GM12878 (cell line): ENCODE measurements at regions not wholly inside any gene's neighbourhood (a gene's known extent, or its start where the extent isn't known, plus 50 kb on each side); places are given as distances from the start of the nearest gene placed in this dataset.

ENCODE experiments used
- ATAC-seq: fragments of 200-7000 bp; cut with Tn5 transposase; 3 replicates; pipeline ENCODE4 v1.9.1; 2020; ENCODE audit warnings: mild to moderate bottlenecking, moderate library complexity
- BruUV-seq: library from RNA; stranded (reverse); fragments of 400-500 nt; replicated peaks from 2 replicates; lab custom pipeline; 2021; lab: Mats Ljungman, UMichigan
- CTCF ChIA-PET: fragments of 300-600 bp; sonication (Branson Sonifier 250); formaldehyde crosslinking; extraction: SDS; loops from one replicate; lab custom pipeline; 2021; ENCODE audit warnings: inconsistent platforms; lab: Yijun Ruan, JAX
- POLR2A ChIA-PET: fragments of 350-600 bp; formaldehyde crosslinking; extraction: SDS; loops from one replicate; lab custom pipeline; 2021; ENCODE audit warnings: inconsistent platforms; lab: Charles Lee
- RAD21 ChIA-PET: fragments of 300-600 bp; sonication (Branson Sonifier 250); formaldehyde crosslinking; loops from one replicate; lab custom pipeline; 2023; ENCODE audit warnings: antibody characterized with exemption; ENCODE audit not compliant: unreplicated experiment; lab: Charles Lee
- SMC1A ChIA-PET: fragments of 300-600 bp; sonication (Branson Sonifier 250); formaldehyde crosslinking; loops from one replicate; lab custom pipeline; 2023; ENCODE audit not compliant: unreplicated experiment, uncharacterized antibody; lab: Charles Lee
- DNase-seq: peaks from one replicate; pipeline ENCODE4 v3.0.0-alpha.2; 2011; ENCODE audit warnings: low read depth, low spot score
- FAIRE-seq: peaks from 3 replicates; lab custom pipeline; 2011; peaks lifted over from hg19 to GRCh38; lab: Jason Lieb, UNC
- H2AFZ ChIP-seq: 2 replicates; pipeline ENCODE4 v1.6.0; 2011; ENCODE audit warnings: low read depth, low read length, control low read depth; ENCODE audit not compliant: control insufficient read depth
- H3K27ac ChIP-seq: 2 replicates; pipeline ENCODE4 v1.5.1; 2011; ENCODE audit warnings: control low read depth; ENCODE audit not compliant: control insufficient read depth, insufficient read depth
- H3K27me3 ChIP-seq, 2 experiments: replicated peaks in 1 of 2; 2 replicates each; pipeline versions ENCODE4 v1.6.0 to v1.6.1; 2011; ENCODE audit warnings: low read length in 1 of 2; ENCODE audit not compliant: control insufficient read depth in 2 of 2, insufficient read depth in 2 of 2
- H3K36me3 ChIP-seq, 2 experiments: 2 replicates each; pipeline ENCODE4 v1.5.1; 2011; ENCODE audit warnings: low read length in 1 of 2; ENCODE audit not compliant: control insufficient read depth in 2 of 2, insufficient read depth in 2 of 2
- H3K4me1 ChIP-seq: 2 replicates; pipeline ENCODE4 v1.6.1; 2011; ENCODE audit warnings: mild to moderate bottlenecking, low read length, moderate library complexity, mixed read lengths; ENCODE audit not compliant: control insufficient read depth, insufficient read depth
- H3K4me2 ChIP-seq: 2 replicates; pipeline ENCODE4 v1.6.0; 2011; ENCODE audit warnings: control low read depth; ENCODE audit not compliant: control insufficient read depth, insufficient read depth
- H3K4me3 ChIP-seq: fragments of 200-600 bp; sonication (generic); 2 replicates; pipeline ENCODE4 v1.5.1; 2016
- H3K79me2 ChIP-seq: 2 replicates; pipeline ENCODE4 v1.6.0; 2011; ENCODE audit warnings: low read length; ENCODE audit not compliant: control insufficient read depth, insufficient read depth
- H3K9ac ChIP-seq: 2 replicates; pipeline ENCODE4 v1.8.0; 2011; ENCODE audit warnings: low read length, control low read depth, mixed read lengths; ENCODE audit not compliant: control insufficient read depth, insufficient read depth
- H3K9me3 ChIP-seq: replicated peaks from 3 replicates; pipeline ENCODE4 v1.5.1; 2011; ENCODE audit warnings: mild to moderate bottlenecking, low read length; ENCODE audit not compliant: control insufficient read depth, insufficient read depth
- H4K20me1 ChIP-seq: 2 replicates; pipeline ENCODE4 v1.6.0; 2011; ENCODE audit not compliant: control insufficient read depth, insufficient read depth
- BRCA1 ChIP-seq: IDR thresholded peaks from 2 replicates; pipeline ENCODE4 v1.6.1; 2011; ENCODE audit warnings: low read depth, low read length, improper control_type of control experiment
- CHD4 ChIP-seq: fragments of 200-600 bp; sonication (generic); IDR thresholded peaks from 2 replicates; pipeline ENCODE4 v1.6.1; 2016; ENCODE audit warnings: mild to moderate bottlenecking
- LARP7 ChIP-seq: fragments of 450-650 bp; IDR thresholded peaks from 2 replicates; pipeline ENCODE4 v1.6.1; 2017; ENCODE audit warnings: mild to moderate bottlenecking
- MTA2 ChIP-seq: fragments of 450-650 bp; IDR thresholded peaks from 2 replicates; pipeline ENCODE4 v1.6.1; 2016; ENCODE audit warnings: low read depth, mild to moderate bottlenecking, moderate library complexity
- NR2C1 ChIP-seq: fragments of 450-650 bp; IDR thresholded peaks from 2 replicates; pipeline ENCODE4 v1.6.1; 2017; ENCODE audit warnings: antibody characterized with exemption, mild to moderate bottlenecking, moderate library complexity
- PML ChIP-seq: IDR thresholded peaks from 2 replicates; pipeline ENCODE4 v1.6.1; 2012; ENCODE audit warnings: low read length, inconsistent platforms
- SRF ChIP-seq, 2 experiments: IDR thresholded peaks; 2 replicates each; pipeline ENCODE4 v1.6.1; 2011; ENCODE audit warnings: low read depth in 2 of 2, low read length in 2 of 2, mild to moderate bottlenecking in 1 of 2, moderate library complexity in 1 of 2
- WGBS: methylation state at CpG from one replicate; pipeline ENCODE4 v1.1.6; 2016; ENCODE audit warnings: low lambda C conversion rate; ENCODE audit not compliant: insufficient replicate concordance, insufficient coverage; ENCODE audit errors: missing lambda C conversion rate; 5-methylcytosine and 5-hydroxymethylcytosine counted together
- in situ Hi-C: fragments of 300-500 bp; cut with MboI; formaldehyde crosslinking; loops from 9 replicates; pipeline ENCODE4 v1.14.3; 2018; ENCODE audit warnings: mixed read lengths
- intact Hi-C: fragments of 100-400 bp; cut with micrococcal nuclease; formaldehyde crosslinking; loops from one replicate; pipeline ENCODE4 v1.14.2; 2022; ENCODE audit not compliant: unreplicated experiment
- TF ChIP-seq, protein P1 (sequence below): fragments of 450-650 bp; IDR thresholded peaks from 2 replicates; pipeline ENCODE4 v1.6.1; 2017; ENCODE audit warnings: borderline replicate concordance

DNA sequence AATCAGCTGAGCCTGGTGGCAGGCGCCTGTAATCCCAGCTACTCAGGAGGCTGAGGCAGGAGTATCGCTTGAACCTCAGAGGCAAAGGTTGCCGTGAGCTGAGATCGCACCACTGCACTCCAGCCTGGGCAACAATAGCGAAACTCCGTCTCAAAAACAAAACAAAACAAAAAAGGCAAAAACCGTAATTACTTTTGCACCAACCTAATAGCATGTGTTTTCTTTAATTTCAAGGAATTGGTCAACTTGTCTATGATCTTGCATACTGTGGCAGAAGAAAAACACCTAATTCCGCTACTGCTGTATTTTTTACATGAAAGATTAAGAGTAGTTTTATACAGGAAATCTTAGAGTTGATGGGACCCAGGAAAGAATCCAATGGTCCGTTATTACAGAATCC lies 241.2 kb downstream of the COL4A1 start:
- Histone ChIP-seq H3K36me3 (no peaks in the 10 kb centered on the region), H4K20me1 (no peaks in the 10 kb centered on the region), H3K9me3 (no peaks in the 10 kb centered on the region), H3K79me2 (no peaks in the 10 kb centered on the region), H3K4me2 (no peak overlapping the region), H3K4me1 (no peaks in the 10 kb centered on the region), H3K4me3 (no peak overlapping the region), H2AFZ (no peak overlapping the region), H3K27ac (no peak overlapping the region), H3K27me3 (no peaks in the 10 kb centered on the region), H3K9ac (no peak overlapping the region)
- BruUV-seq = no TSS peak
- TF ChIP-seq MTA2 = no peak
- TF ChIP-seq PML = no peak
- no peak for TF ChIP-seq LARP7
- no peak for TF ChIP-seq CHD4
- no peak for TF ChIP-seq NR2C1
- TF ChIP-seq, protein P1, sequence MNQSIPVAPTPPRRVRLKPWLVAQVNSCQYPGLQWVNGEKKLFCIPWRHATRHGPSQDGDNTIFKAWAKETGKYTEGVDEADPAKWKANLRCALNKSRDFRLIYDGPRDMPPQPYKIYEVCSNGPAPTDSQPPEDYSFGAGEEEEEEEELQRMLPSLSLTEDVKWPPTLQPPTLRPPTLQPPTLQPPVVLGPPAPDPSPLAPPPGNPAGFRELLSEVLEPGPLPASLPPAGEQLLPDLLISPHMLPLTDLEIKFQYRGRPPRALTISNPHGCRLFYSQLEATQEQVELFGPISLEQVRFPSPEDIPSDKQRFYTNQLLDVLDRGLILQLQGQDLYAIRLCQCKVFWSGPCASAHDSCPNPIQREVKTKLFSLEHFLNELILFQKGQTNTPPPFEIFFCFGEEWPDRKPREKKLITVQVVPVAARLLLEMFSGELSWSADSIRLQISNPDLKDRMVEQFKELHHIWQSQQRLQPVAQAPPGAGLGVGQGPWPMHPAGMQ = no peak
- TF ChIP-seq SRF (IDR thresholded peaks at IDR 0.05; ENCODE audit: low read depth in 2 of 2, low read length in 2 of 2) = no peak
- no peak for TF ChIP-seq BRCA1
- SMC1A ChIA-PET = no interaction called here
- in situ Hi-C loops = loop anchor here (5.0 kb wide), 1 partner anchor 48 kb away; no protein-coding TSS in a partner anchor
- 47% methylated on average over 9 of the region's 9 CpGs for WGBS
- CTCF ChIA-PET = no interaction called here
- intact Hi-C loops = no loop called here
- RAD21 ChIA-PET = no interaction called here
- no peak for FAIRE-seq
- POLR2A ChIA-PET = no interaction called here
- no peak for DNase-seq
- ATAC-seq = no peak
